WTC11 (cell line): ENCODE measurements at regions not wholly inside any gene's neighbourhood (a gene's known extent, or its start where the extent isn't known, plus 50 kb on each side); places are given as distances from the start of the nearest gene placed in this dataset.

Source experiments
- ATAC-seq: fragments of 200-7000 bp; cut with Tn5 transposase; 2 replicates; pipeline ENCODE4 v1.10.0; 2021; ENCODE audit warnings: mild to moderate bottlenecking, moderate library complexity
- CTCF ChIA-PET: fragments of 300-600 bp; sonication (Branson Sonifier 250); formaldehyde crosslinking; loops from one replicate; lab custom pipeline; 2021; ENCODE audit warnings: antibody characterized with exemption; lab: Charles Lee
- POLR2A ChIA-PET: fragments of 350-600 bp; sonication (Branson Sonifier 250); formaldehyde crosslinking; loops from one replicate; lab custom pipeline; 2021; ENCODE audit warnings: antibody characterized with exemption; lab: Charles Lee
- DNase-seq: peaks from one replicate; pipeline ENCODE4 v3.0.0; 2021; ENCODE audit warnings: low spot score
- H3K27ac Mint-ChIP-seq: 2 replicates; pipeline ENCODE4 v1.8.0; 2021; ENCODE audit warnings: mixed read lengths
- H3K27me3 Mint-ChIP-seq: 2 replicates; pipeline ENCODE4 v1.8.0; 2021; ENCODE audit warnings: low read depth, mild to moderate bottlenecking, moderate library complexity, mixed read lengths
- H3K36me3 Mint-ChIP-seq: 2 replicates; pipeline ENCODE4 v1.8.0; 2021; ENCODE audit warnings: mixed read lengths
- H3K4me1 Mint-ChIP-seq: 2 replicates; pipeline ENCODE4 v1.8.0; 2022; ENCODE audit warnings: mixed read lengths
- H3K4me3 Mint-ChIP-seq: 2 replicates; pipeline ENCODE4 v1.8.0; 2021; ENCODE audit warnings: mild to moderate bottlenecking, moderate library complexity, mixed read lengths
- H3K9me3 Mint-ChIP-seq: 2 replicates; pipeline ENCODE4 v1.8.0; 2021; ENCODE audit warnings: mixed read lengths
- ATF1 ChIP-seq: sonication (generic); formaldehyde crosslinking; IDR thresholded peaks from 2 replicates; pipeline ENCODE4 v1.8.1; 2023; ENCODE audit warnings: mild to moderate bottlenecking, moderate library complexity, missing genetic modification reagents
- ATF6 ChIP-seq: sonication (generic); formaldehyde crosslinking; IDR thresholded peaks from 2 replicates; pipeline ENCODE4 v1.8.1; 2023; ENCODE audit warnings: mild to moderate bottlenecking, missing genetic modification reagents
- CREM ChIP-seq: sonication (generic); formaldehyde crosslinking; IDR thresholded peaks from 2 replicates; pipeline ENCODE4 v1.8.1; 2022; ENCODE audit warnings: mild to moderate bottlenecking, missing genetic modification reagents, moderate library complexity
- ELF4 ChIP-seq: sonication (generic); formaldehyde crosslinking; IDR thresholded peaks from 2 replicates; pipeline ENCODE4 v1.8.1; 2022; ENCODE audit warnings: low read depth, mild to moderate bottlenecking, moderate library complexity, missing genetic modification reagents
- EMX1 ChIP-seq: fragments of 250-450 bp; sonication (Bioruptor Pico); IDR thresholded peaks from 2 replicates; pipeline ENCODE4 v1.8.0; 2021; ENCODE audit warnings: mild to moderate bottlenecking
- NFE2L1 ChIP-seq: sonication (generic); formaldehyde crosslinking; IDR thresholded peaks from 2 replicates; pipeline ENCODE4 v1.8.1; 2023; ENCODE audit warnings: missing genetic modification reagents
- OVOL2 ChIP-seq: fragments of 250-450 bp; sonication (Bioruptor Pico); IDR thresholded peaks from 2 replicates; pipeline ENCODE4 v1.9.0; 2021; ENCODE audit warnings: mild to moderate bottlenecking, borderline replicate concordance
- PRDM15 ChIP-seq: sonication (generic); formaldehyde crosslinking; IDR thresholded peaks from 2 replicates; pipeline ENCODE4 v1.8.0; 2022; ENCODE audit warnings: missing genetic modification reagents
- STAT6 ChIP-seq: sonication (generic); formaldehyde crosslinking; conservative IDR thresholded peaks from 2 replicates; pipeline ENCODE4 v1.8.1; 2023; ENCODE audit warnings: mild to moderate bottlenecking, low read depth, missing genetic modification reagents, moderate library complexity
- ZNF121 ChIP-seq: sonication (generic); formaldehyde crosslinking; IDR thresholded peaks from 2 replicates; pipeline ENCODE4 v1.8.0; 2023; ENCODE audit warnings: missing genetic modification reagents
- ZNF219 ChIP-seq: sonication (generic); formaldehyde crosslinking; IDR thresholded peaks from 2 replicates; pipeline ENCODE4 v1.8.0; 2023; ENCODE audit warnings: missing genetic modification reagents, mild to moderate bottlenecking, borderline replicate concordance
- ZNF263 ChIP-seq: sonication (generic); formaldehyde crosslinking; IDR thresholded peaks from 2 replicates; pipeline ENCODE4 v1.8.1; 2022; ENCODE audit warnings: low read depth, mild to moderate bottlenecking, moderate library complexity, missing genetic modification reagents
- ZNF532 ChIP-seq: fragments of 250-450 bp; sonication (Bioruptor Pico); IDR thresholded peaks from 2 replicates; pipeline ENCODE4 v1.9.0; 2021; ENCODE audit warnings: mild to moderate bottlenecking, borderline replicate concordance

- Mint-ChIP-seq H3K27me3 (no peaks in the 10 kb centered on the region), H3K36me3 (no peaks in the 10 kb centered on the region), H3K9me3 (no peaks in the 10 kb centered on the region), H3K4me3 (no peak overlapping the region), H3K27ac (no peak overlapping the region), H3K4me1 (no peaks in the 10 kb centered on the region)
- DNase-seq (no peak), ATAC-seq (no peak)
- no peak for TF ChIP-seq EMX1
- TF ChIP-seq ZNF532 (CRISPR knock-in tag), result no peak
- no peak for TF ChIP-seq OVOL2 (CRISPR knock-in tag)
- TF ChIP-seq ATF6, result no peak
- TF ChIP-seq ZNF219 (CRISPR knock-in tag), result no peak
- TF ChIP-seq NFE2L1 (CRISPR knock-in tag), result no peak
- TF ChIP-seq STAT6, result no peak
- TF ChIP-seq ZNF263 (CRISPR knock-in tag), result no peak
- POLR2A ChIA-PET, result no interaction called here
- CTCF ChIA-PET, result no interaction called here
Observed at GRCh38 chr13:71261256-71261655, 605.7 kb downstream of the DACH1 start.

- Mint-ChIP-seq H3K4me1 (peaks cover under 1% of the 10 kb centered on the region), H3K36me3 (no peaks in the 10 kb centered on the region), H3K4me3 (no peak overlapping the region), H3K27ac (no peak overlapping the region), H3K27me3 (no peaks in the 10 kb centered on the region), H3K9me3 (no peaks in the 10 kb centered on the region)
- ChIA-PET CTCF (no interaction called here), POLR2A (no interaction called here)
- no peak for DNase-seq
- ATAC-seq, result no peak
- no peak for TF ChIP-seq ELF4
- no peak for TF ChIP-seq NFE2L1 (CRISPR knock-in tag)
- no peak for TF ChIP-seq CREM (CRISPR knock-in tag)
- TF ChIP-seq EMX1, result no peak
- TF ChIP-seq ZNF121 (CRISPR knock-in tag), result no peak
- no peak for TF ChIP-seq PRDM15 (CRISPR knock-in tag)
- no peak for TF ChIP-seq ATF1 (CRISPR knock-in tag)
- TF ChIP-seq, all 79 proteins: peak for 0
Observed at GRCh38 chr13:71260246-71260645, 606.8 kb downstream of the DACH1 start.
